Colonic mucosa (tissue), 4 donors: ENCODE measurements at regions not wholly inside any gene's neighbourhood (a gene's known extent, or its start where the extent isn't known, plus 50 kb on each side); places are given as distances from the start of the nearest gene placed in this dataset.

Experiments
- DNase-seq: peaks from one replicate; pipeline ENCODE4 v3.0.0-alpha.2; 2020
- H3K27ac ChIP-seq: fragments of 200-600 bp; one replicate; pipeline ENCODE4 v1.8.0; 2021
- H3K27me3 ChIP-seq: fragments of 200-600 bp; one replicate; pipeline ENCODE4 v1.8.0; 2021
- H3K36me3 ChIP-seq: fragments of 200-600 bp; one replicate; pipeline ENCODE4 v1.8.0; 2021
- H3K4me1 ChIP-seq: fragments of 200-600 bp; one replicate; pipeline ENCODE4 v1.8.0; 2021; ENCODE audit warnings: mild to moderate bottlenecking
- H3K4me3 ChIP-seq: fragments of 200-600 bp; one replicate; pipeline ENCODE4 v1.8.0; 2021
- H3K9ac ChIP-seq, 2 donors: one replicate each; pipeline ENCODE4 v1.7.0; 2013; ENCODE audit warnings: control low read depth in 2 of 2, low read depth in 2 of 2, low read length in 2 of 2
- H3K9me3 ChIP-seq: fragments of 200-600 bp; one replicate; pipeline ENCODE4 v1.8.0; 2021
- intact Hi-C: fragments of 100-400 bp; cut with DNase I; formaldehyde crosslinking; loops from one replicate; pipeline ENCODE4 v1.14.1; 2022
- TF ChIP-seq, protein P1 (sequence below): fragments of 200-600 bp; IDR thresholded peaks from one replicate; pipeline ENCODE4 v1.8.0; 2022; ENCODE audit warnings: antibody characterized with exemption, mild to moderate bottlenecking
- donor health status: healthy.
- donor health status: DM: no; HTN: no; CAD: no.
- donor health status: DM: no; HTN: no; CAD: no.

DNA sequence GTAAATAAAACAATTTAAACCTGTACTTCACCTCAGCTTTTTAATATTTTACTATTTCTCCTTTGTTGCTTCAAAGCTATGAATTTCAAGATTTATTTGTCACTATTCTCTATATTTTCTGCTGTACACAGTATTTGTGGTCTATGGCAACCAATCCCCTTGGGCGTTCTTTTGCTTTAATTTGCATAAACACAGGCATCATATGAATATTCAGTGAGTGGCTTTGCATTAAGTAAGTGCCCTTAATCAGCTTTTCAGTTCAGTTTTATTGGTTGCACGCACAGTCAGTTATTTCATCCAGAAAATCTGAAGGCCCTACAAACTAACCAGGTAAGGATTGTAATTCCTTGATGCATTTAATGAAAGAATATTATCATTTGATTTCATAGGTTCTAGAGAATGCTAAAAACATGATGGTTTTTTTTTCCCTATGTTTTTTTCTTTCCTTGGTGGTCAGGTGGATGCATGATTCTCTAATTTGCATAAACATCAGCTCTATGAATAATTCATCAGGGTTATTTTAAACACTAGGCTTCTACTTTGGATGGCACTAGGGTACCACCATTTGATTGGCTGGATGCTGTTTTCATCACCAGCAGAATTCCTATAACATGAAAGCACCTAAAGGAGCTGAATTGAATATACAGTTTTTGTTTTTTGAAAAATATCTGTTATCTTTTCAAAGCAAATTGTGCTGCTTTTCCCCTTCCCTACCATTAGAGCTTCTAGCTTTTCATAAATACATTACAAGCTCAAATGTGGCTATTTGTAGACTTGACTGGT, 249.2 kb upstream of the CCNH start:
- intact Hi-C loops: no loop called here
- Histone ChIP-seq H3K4me1 (no peaks in the 10 kb centered on the region), H3K27me3 (no peaks in the 10 kb centered on the region), H3K27ac (no peak overlapping the region), H3K36me3 (no peaks in the 10 kb centered on the region), H3K9me3 (no peaks in the 10 kb centered on the region), H3K9ac (no peak overlapping the region), H3K4me3 (no peak overlapping the region)
- TF ChIP-seq, protein P1, sequence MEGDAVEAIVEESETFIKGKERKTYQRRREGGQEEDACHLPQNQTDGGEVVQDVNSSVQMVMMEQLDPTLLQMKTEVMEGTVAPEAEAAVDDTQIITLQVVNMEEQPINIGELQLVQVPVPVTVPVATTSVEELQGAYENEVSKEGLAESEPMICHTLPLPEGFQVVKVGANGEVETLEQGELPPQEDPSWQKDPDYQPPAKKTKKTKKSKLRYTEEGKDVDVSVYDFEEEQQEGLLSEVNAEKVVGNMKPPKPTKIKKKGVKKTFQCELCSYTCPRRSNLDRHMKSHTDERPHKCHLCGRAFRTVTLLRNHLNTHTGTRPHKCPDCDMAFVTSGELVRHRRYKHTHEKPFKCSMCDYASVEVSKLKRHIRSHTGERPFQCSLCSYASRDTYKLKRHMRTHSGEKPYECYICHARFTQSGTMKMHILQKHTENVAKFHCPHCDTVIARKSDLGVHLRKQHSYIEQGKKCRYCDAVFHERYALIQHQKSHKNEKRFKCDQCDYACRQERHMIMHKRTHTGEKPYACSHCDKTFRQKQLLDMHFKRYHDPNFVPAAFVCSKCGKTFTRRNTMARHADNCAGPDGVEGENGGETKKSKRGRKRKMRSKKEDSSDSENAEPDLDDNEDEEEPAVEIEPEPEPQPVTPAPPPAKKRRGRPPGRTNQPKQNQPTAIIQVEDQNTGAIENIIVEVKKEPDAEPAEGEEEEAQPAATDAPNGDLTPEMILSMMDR: no peak
- DNase-seq: no peak

DNA sequence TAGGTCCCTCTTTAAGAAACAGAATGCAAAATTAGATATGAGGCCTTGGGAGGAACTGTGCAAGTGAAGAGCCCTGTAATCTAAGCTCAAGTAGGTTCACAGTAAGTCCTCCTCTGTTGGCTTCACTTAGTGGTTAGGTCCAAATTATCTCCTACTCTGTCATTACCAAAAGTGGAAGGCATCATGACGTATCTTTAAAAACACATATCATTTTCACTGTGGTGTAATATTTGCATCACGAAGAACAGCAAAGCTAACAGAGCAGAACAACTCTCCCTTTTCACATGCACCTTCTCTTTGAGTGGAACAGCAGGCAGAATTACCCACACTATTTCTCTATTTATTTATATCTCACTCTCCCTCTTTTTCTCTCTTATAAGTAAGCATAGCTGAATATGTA, 240.5 kb upstream of the CCNH start:
- Histone ChIP-seq H3K4me3 (no peak overlapping the region), H3K36me3 (no peaks in the 10 kb centered on the region), H3K4me1 (no peaks in the 10 kb centered on the region), H3K27me3 (no peaks in the 10 kb centered on the region), H3K27ac (no peak overlapping the region), H3K9ac (no peak overlapping the region), H3K9me3 (no peaks in the 10 kb centered on the region)
- TF ChIP-seq, protein P1: no peak
- intact Hi-C loops: no loop called here
- DNase-seq: no peak

DNA sequence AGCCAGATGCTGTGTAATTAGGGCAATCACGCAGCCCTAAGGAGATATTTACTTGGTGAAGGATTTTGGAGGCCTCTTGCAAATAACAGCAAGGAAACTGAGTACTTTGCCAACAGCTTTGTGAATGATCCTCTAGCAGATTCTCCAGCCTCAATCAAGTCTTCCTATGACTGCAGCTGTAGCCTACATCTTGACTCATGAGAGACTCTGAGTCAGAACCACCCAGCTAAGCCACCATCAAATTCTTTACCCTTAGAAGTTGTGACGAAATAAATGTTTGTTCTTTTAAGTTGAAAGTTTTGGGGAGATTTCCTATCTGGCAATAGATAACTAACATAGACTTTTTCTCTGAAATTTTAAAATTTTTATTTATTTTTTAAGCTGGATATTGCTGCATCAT, 237.6 kb upstream of the CCNH start:
- Histone ChIP-seq H3K9ac (no peak overlapping the region), H3K4me3 (no peak overlapping the region), H3K27me3 (no peaks in the 10 kb centered on the region), H3K27ac (no peak overlapping the region), H3K4me1 (no peaks in the 10 kb centered on the region), H3K36me3 (no peaks in the 10 kb centered on the region), H3K9me3 (no peaks in the 10 kb centered on the region)
- no peak for DNase-seq
- intact Hi-C loops: no loop called here
- TF ChIP-seq, protein P1: no peak

GRCh38 chr5:87649455-87649854, 236.7 kb upstream of the CCNH start:
- H3K36me3 ChIP-seq: no peaks in the 10 kb centered on the region

GRCh38 chr5:87645224-87645623, 232.5 kb upstream of the CCNH start:
- Histone ChIP-seq H3K27me3 (no peaks in the 10 kb centered on the region), H3K27ac (no peak overlapping the region), H3K36me3 (no peaks in the 10 kb centered on the region), H3K9ac (no peak overlapping the region), H3K9me3 (no peaks in the 10 kb centered on the region), H3K4me3 (no peak overlapping the region), H3K4me1 (no peaks in the 10 kb centered on the region)
- DNase-seq: no peak
- TF ChIP-seq, protein P1: no peak
- intact Hi-C loops: no loop called here

More at GRCh38 chr5:87649455-87649854, 236.7 kb upstream of the CCNH start:
- Histone ChIP-seq H3K27me3 (no peaks in the 10 kb centered on the region), H3K27ac (no peak overlapping the region), H3K4me3 (no peak overlapping the region), H3K9ac (no peak overlapping the region), H3K4me1 (no peaks in the 10 kb centered on the region), H3K9me3 (no peaks in the 10 kb centered on the region)
- TF ChIP-seq, protein P1: no peak
- intact Hi-C loops: no loop called here
- no peak for DNase-seq
